Suprapubic skin (tissue), 3 donors: ENCODE measurements at regions not wholly inside any gene's neighbourhood (a gene's known extent, or its start where the extent isn't known, plus 50 kb on each side); places are given as distances from the start of the nearest gene placed in this dataset.

Experiments used
- CTCF ChIP-seq, 2 donors: fragments of 200-600 bp in 1 of 2; fragments of 450-650 bp in 1 of 2; sonication (generic) in 1 of 2; IDR thresholded peaks; one replicate each; pipeline ENCODE4 v1.5.1; 2016 to 2019; ENCODE audit warnings: antibody characterized with exemption in 2 of 2, mild to moderate bottlenecking in 1 of 2, moderate library complexity in 1 of 2
- EP300 ChIP-seq: sonication (generic); formaldehyde crosslinking; IDR thresholded peaks from one replicate; pipeline ENCODE4 v1.6.1; 2017; ENCODE audit warnings: antibody characterized with exemption
- POLR2A ChIP-seq, 2 donors: fragments of 450-650 bp; IDR thresholded peaks; one replicate each; pipeline ENCODE4 v1.6.1; 2017; ENCODE audit warnings: antibody characterized with exemption in 2 of 2, mild to moderate bottlenecking in 2 of 2, moderate library complexity in 2 of 2

DNA sequence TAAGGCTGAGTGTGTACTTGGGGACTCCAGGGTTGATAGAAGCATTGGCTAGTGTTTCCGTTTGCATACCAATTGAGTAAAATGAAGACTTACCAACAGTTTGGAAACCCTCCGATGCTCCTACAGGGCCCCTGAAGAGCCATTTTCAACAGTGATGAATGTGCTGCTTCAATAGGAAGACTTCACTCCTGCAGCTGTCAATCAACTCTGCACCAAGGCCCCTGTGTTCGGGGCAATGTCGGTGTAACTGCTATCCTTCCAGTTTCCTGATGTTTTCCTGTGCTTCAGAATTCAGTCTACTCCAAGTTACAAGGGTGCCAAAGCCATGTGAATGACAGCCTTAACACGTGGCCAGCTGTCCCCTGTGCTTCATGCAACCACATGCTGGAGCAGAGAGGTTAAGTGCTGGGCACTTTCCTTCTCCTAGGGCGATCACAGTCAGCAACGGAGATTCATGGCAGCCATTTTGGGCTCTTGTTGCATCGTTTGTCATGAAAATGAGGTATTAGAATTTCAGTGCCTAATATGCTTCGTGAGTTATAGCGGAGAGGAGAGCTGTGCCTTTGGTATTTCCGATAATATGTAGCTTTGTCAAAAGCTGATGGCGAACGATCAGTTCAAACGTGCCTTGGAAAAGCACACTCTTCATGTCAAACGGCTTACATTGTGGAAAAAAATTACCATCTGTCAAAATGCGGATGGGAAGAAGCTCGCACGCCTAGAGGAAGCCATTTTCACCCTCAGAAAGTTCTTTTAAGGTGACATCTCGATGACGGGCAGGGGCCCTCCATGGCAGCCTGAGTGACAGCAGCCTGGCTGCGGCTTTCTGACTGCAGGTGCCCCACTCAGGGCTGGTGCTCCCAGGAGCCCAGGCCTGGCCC is 287.8 kb downstream of the ACTR3B start:
- no peak for TF ChIP-seq CTCF (IDR thresholded peaks at IDR 0.05)
- no peak for TF ChIP-seq EP300
- no peak for TF ChIP-seq POLR2A (IDR thresholded peaks at IDR 0.05)
